Testis (tissue), 2 donors: ENCODE measurements at regions not wholly inside any gene's neighbourhood (a gene's known extent, or its start where the extent isn't known, plus 50 kb on each side); places are given as distances from the start of the nearest gene placed in this dataset.

Source experiments
- POLR2A ChIP-seq: fragments of 450-650 bp; IDR thresholded peaks from one replicate; pipeline ENCODE4 v1.6.1; 2017; ENCODE audit warnings: antibody characterized with exemption, mild to moderate bottlenecking, moderate library complexity
- TF ChIP-seq, protein P1 (sequence below), 3 experiments: fragments of 450-650 bp in 2 of 3; fragments of 200-600 bp in 1 of 3; sonication (generic) in 1 of 3; IDR thresholded peaks; one replicate each; pipeline ENCODE4 v1.5.1; 2016 to 2019; ENCODE audit warnings: antibody characterized with exemption in 3 of 3, mild to moderate bottlenecking in 2 of 3, moderate library complexity in 1 of 3

DNA sequence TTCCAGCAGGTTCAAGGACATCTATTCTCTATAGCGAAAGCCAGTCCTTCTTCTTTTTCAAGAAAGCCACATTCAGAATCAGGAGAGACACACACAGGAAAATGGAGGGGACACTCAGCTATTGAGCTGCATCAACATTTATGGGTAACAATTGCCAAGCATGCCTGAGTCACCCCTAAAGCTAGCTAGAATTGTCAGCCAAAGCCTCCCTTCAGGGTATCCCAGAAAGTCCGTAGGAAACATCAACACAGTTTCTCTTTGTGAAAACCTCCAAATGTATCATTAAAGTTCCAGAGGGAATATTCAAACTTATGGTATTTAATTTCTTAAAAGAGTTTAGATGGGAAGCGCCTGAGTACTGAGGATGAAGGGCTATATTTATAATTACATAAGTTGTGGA is 331.1 kb upstream of the SLC7A11 start:
- TF ChIP-seq, protein P1, sequence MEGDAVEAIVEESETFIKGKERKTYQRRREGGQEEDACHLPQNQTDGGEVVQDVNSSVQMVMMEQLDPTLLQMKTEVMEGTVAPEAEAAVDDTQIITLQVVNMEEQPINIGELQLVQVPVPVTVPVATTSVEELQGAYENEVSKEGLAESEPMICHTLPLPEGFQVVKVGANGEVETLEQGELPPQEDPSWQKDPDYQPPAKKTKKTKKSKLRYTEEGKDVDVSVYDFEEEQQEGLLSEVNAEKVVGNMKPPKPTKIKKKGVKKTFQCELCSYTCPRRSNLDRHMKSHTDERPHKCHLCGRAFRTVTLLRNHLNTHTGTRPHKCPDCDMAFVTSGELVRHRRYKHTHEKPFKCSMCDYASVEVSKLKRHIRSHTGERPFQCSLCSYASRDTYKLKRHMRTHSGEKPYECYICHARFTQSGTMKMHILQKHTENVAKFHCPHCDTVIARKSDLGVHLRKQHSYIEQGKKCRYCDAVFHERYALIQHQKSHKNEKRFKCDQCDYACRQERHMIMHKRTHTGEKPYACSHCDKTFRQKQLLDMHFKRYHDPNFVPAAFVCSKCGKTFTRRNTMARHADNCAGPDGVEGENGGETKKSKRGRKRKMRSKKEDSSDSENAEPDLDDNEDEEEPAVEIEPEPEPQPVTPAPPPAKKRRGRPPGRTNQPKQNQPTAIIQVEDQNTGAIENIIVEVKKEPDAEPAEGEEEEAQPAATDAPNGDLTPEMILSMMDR (IDR thresholded peaks at IDR 0.05), result no peak
- no peak for TF ChIP-seq POLR2A
